SK-N-SH (cell line): ENCODE measurements at regions not wholly inside any gene's neighbourhood (a gene's known extent, or its start where the extent isn't known, plus 50 kb on each side); places are given as distances from the start of the nearest gene placed in this dataset.

Source experiments
- CTCF ChIA-PET: fragments of 300-600, 350-600 bp; formaldehyde crosslinking; extraction: SDS; loops from one replicate; lab custom pipeline; 2021; lab: Yijun Ruan, JAX
- POLR2A ChIA-PET: fragments of 350-600 bp; sonication (Branson Sonifier 250); formaldehyde crosslinking; extraction: SDS; loops from one replicate; lab custom pipeline; 2020; ENCODE audit warnings: antibody characterized with exemption, inconsistent platforms; lab: Yijun Ruan, JAX
- DNase-seq: peaks from one replicate; pipeline ENCODE4 v3.0.0; 2012
- H2AFZ ChIP-seq: fragments of 200-600 bp; sonication (generic); 2 replicates; pipeline ENCODE4 v1.8.1; 2016; ENCODE audit warnings: antibody characterized with exemption, mild to moderate bottlenecking, low read depth
- H3F3A ChIP-seq: fragments of 200-600 bp; sonication (generic); replicated peaks from 2 replicates; pipeline ENCODE3; 2016; ENCODE audit warnings: antibody characterized with exemption, mild to moderate bottlenecking; ENCODE audit not compliant: insufficient read depth
- H3K27ac ChIP-seq, 2 experiments: fragments of 200-500 bp in 1 of 2; fragments of 200-600 bp in 1 of 2; sonication (Bioruptor generic) in 1 of 2; sonication (generic), shearing (Covaris generic) in 1 of 2; 2 replicates each; pipeline versions ENCODE4 v1.5.1 to v1.6.1; 2014 to 2016; ENCODE audit warnings: low read depth in 2 of 2, inconsistent platforms in 1 of 2, low read length in 1 of 2, mild to moderate bottlenecking in 1 of 2, mixed read lengths in 1 of 2
- H3K27me3 ChIP-seq: fragments of 200-600 bp; sonication (generic), shearing (Covaris generic); 2 replicates; pipeline ENCODE4 v1.6.1; 2016; ENCODE audit warnings: mixed run types; ENCODE audit not compliant: insufficient read depth
- H3K36me3 ChIP-seq, 2 experiments: fragments of 200-500 bp in 1 of 2; fragments of 200-600 bp in 1 of 2; sonication (Bioruptor generic) in 1 of 2; sonication (generic) in 1 of 2; replicated peaks in 1 of 2; 2 replicates each; pipeline versions ENCODE3 to v1.5.1; 2014 to 2016; ENCODE audit warnings: low read length in 1 of 2, mild to moderate bottlenecking in 1 of 2; ENCODE audit not compliant: insufficient read depth in 2 of 2, control insufficient read depth in 1 of 2
- H3K4me1 ChIP-seq, 2 experiments: fragments of 200-500 bp in 1 of 2; fragments of 200-600 bp in 1 of 2; sonication (Bioruptor generic) in 1 of 2; sonication (generic), shearing (Covaris generic) in 1 of 2; 2 replicates each; pipeline versions ENCODE4 v1.5.1 to v1.6.1; 2014 to 2016; ENCODE audit warnings: low read depth in 1 of 2, low read length in 1 of 2, mixed run types in 1 of 2; ENCODE audit not compliant: insufficient read depth in 2 of 2, control insufficient read depth in 1 of 2
- H3K4me2 ChIP-seq: fragments of 200-600 bp; sonication (generic), shearing (Covaris generic); 2 replicates; pipeline ENCODE4 v1.6.1; 2017; ENCODE audit warnings: mixed run types
- H3K4me3 ChIP-seq, 2 experiments: fragments of 200-500 bp in 1 of 2; fragments of 200-600 bp in 1 of 2; sonication (Bioruptor generic) in 1 of 2; sonication (generic), shearing (Covaris generic) in 1 of 2; 2 replicates each; pipeline versions ENCODE4 v1.5.1 to v1.8.1; 2014 to 2016; ENCODE audit warnings: low read depth in 2 of 2, inconsistent platforms in 1 of 2, low read length in 1 of 2, mild to moderate bottlenecking in 1 of 2, mixed read lengths in 1 of 2, moderate library complexity in 1 of 2
- H3K79me2 ChIP-seq: fragments of 200-600 bp; sonication (generic); 2 replicates; pipeline ENCODE4 v1.8.1; 2017; ENCODE audit warnings: mild to moderate bottlenecking; ENCODE audit not compliant: insufficient read depth
- H3K9ac ChIP-seq: fragments of 200-600 bp; sonication (generic); 2 replicates; pipeline ENCODE4 v1.6.1; 2017; ENCODE audit warnings: mixed run types
- H3K9me2 ChIP-seq: fragments of 200-600 bp; sonication (generic); 2 replicates; pipeline ENCODE4 v1.6.1; 2017; ENCODE audit warnings: mixed run types
- H3K9me3 ChIP-seq: fragments of 200-600 bp; sonication (generic); 2 replicates; pipeline ENCODE4 v1.6.1; 2017; ENCODE audit warnings: mixed run types, mild to moderate bottlenecking, moderate library complexity
- H4K20me1 ChIP-seq: fragments of 200-600 bp; sonication (generic); 2 replicates; pipeline ENCODE4 v1.6.1; 2017; ENCODE audit warnings: mild to moderate bottlenecking, mixed run types; ENCODE audit not compliant: insufficient read depth
- CHD2 ChIP-seq: fragments of 150-350 bp; IDR thresholded peaks from 2 replicates; pipeline ENCODE4 v1.6.1; 2018; ENCODE audit warnings: low read length; ENCODE audit not compliant: partially characterized antibody
- EP300 ChIP-seq, 2 experiments: IDR thresholded peaks; 2 replicates each; pipeline versions ENCODE4 v1.4.0 to v1.6.1; 2012; ENCODE audit warnings: borderline replicate concordance in 1 of 2, low read depth in 1 of 2, low read length in 1 of 2
- EZH2phosphoT487 ChIP-seq: fragments of 200-600 bp; sonication (generic); IDR thresholded peaks from 2 replicates; pipeline ENCODE4 v1.6.1; 2017; ENCODE audit warnings: low read depth, mixed run types, mild to moderate bottlenecking, antibody characterized with exemption, moderate library complexity, borderline replicate concordance
- FOSL2 ChIP-seq: IDR thresholded peaks from 2 replicates; pipeline ENCODE4 v1.4.0; 2012; ENCODE audit warnings: low read depth, mild to moderate bottlenecking, moderate library complexity, borderline replicate concordance
- MEF2A ChIP-seq: IDR thresholded peaks from 2 replicates; pipeline ENCODE4 v1.4.0; 2012; ENCODE audit warnings: low read depth, borderline replicate concordance
- POLR2AphosphoS5 ChIP-seq: IDR thresholded peaks from 2 replicates; pipeline ENCODE4 v1.6.1; 2012; ENCODE audit warnings: low read depth, low read length
- RCOR1 ChIP-seq: fragments of 150-350 bp; IDR thresholded peaks from 2 replicates; pipeline ENCODE4 v1.6.1; 2017; ENCODE audit warnings: antibody characterized with exemption, low read length
- RXRA ChIP-seq: IDR thresholded peaks from 2 replicates; pipeline ENCODE4 v1.4.0; 2012; ENCODE audit warnings: low read depth, mild to moderate bottlenecking, borderline replicate concordance
- TAF1 ChIP-seq: IDR thresholded peaks from 2 replicates; pipeline ENCODE4 v1.6.1; 2012; ENCODE audit warnings: low read depth, mild to moderate bottlenecking, low read length, moderate library complexity, borderline replicate concordance
- TCF12 ChIP-seq: IDR thresholded peaks from 2 replicates; pipeline ENCODE4 v1.4.0; 2012
- ZBTB33 ChIP-seq: IDR thresholded peaks from 2 replicates; pipeline ENCODE4 v1.4.0; 2012; ENCODE audit warnings: low read depth, borderline replicate concordance
- WGBS: methylation state at CpG from one replicate; pipeline ENCODE4 v1.1.6; 2017; ENCODE audit warnings: low lambda C conversion rate; 5-methylcytosine and 5-hydroxymethylcytosine counted together

GRCh38 chr5:91441082-91441481 lies 58.0 kb upstream of the ARRDC3 start:
- Histone ChIP-seq H3K27me3 (no peaks in the 10 kb centered on the region), H3K9me3 (no peaks in the 10 kb centered on the region), H3K4me2 (no peak overlapping the region), H3K79me2 (no peaks in the 10 kb centered on the region), H3K27ac (no peak overlapping the region), H3K9me2 (no peaks in the 10 kb centered on the region), H2AFZ (no peak overlapping the region), H3F3A (peaks cover 15% of the 10 kb centered on the region), H3K9ac (no peak overlapping the region), H3K36me3 (no peaks in the 10 kb centered on the region), H4K20me1 (no peaks in the 10 kb centered on the region), H3K4me3 (no peak overlapping the region), H3K4me1 (0 out of 4 replicates have a peak, but pooled peaks cover 0 to 3% of the 10 kb centered on the region in 2 experiments)
- no peak for TF ChIP-seq RCOR1
- no peak for TF ChIP-seq EP300 (IDR thresholded peaks at IDR 0.05; ENCODE audit: borderline replicate concordance in 1 of 2, low read depth in 1 of 2, low read length in 1 of 2)
- TF ChIP-seq POLR2AphosphoS5: no peak
- no peak for TF ChIP-seq ZBTB33
- no peak for TF ChIP-seq TCF12
- TF ChIP-seq TAF1: no peak
- DNase-seq: no peak
- WGBS: 97% methylated on average over 1 of the region's 1 CpG
- ChIA-PET POLR2A (no interaction called here), CTCF (interaction anchor here (4.0 kb wide), 1 partner anchor 21 kb away, joined by 16 read pairs; no protein-coding TSS in a partner anchor)

DNA sequence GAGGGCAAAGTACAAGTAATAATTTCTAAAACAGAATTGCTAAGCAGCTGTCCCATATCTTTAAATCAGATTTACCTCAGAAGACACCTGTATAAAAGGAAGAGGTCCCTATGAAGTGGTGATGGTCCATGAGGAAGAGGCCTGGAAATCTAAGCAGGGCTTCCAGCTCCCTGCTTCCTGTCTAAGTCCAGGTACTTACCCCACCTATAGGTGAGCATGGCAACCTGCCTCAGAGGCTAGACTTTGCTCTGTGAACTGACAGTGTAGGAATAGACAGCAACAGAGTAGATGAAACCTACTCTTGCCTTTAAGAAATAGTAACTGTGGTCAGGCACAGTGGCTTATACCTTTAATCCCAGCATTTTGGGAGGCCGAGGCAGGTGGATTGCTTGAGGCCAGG lies 55.8 kb upstream of the ARRDC3 start:
- TF ChIP-seq TAF1 (no peak), FOSL2 (no peak), CHD2 (no peak), MEF2A (no peak), RXRA (no peak), POLR2AphosphoS5 (no peak), EZH2phosphoT487 (no peak)
- Histone ChIP-seq H3K9ac (no peak overlapping the region), H2AFZ (no peak overlapping the region), H3K4me3 (no peak overlapping the region), H4K20me1 (no peaks in the 10 kb centered on the region), H3K4me2 (no peak overlapping the region), H3K9me3 (no peaks in the 10 kb centered on the region), H3K4me1 (0 out of 4 replicates have a peak, but pooled peaks cover 0 to 2% of the 10 kb centered on the region in 2 experiments), H3K9me2 (no peaks in the 10 kb centered on the region), H3F3A (peaks cover 15% of the 10 kb centered on the region), H3K27me3 (no peaks in the 10 kb centered on the region), H3K79me2 (no peaks in the 10 kb centered on the region), H3K27ac (no peak overlapping the region), H3K36me3 (no peaks in the 10 kb centered on the region)
- no peak for DNase-seq
- 83% methylated on average over 1 of the region's 1 CpG for WGBS
- ChIA-PET POLR2A (no interaction called here), CTCF (interaction anchor here (0.6 to 4.0 kb wide), 2 partner anchors 19 to 572 kb away, joined by 3 to 16 read pairs; no protein-coding TSS in a partner anchor)
